GM23338 (cell line): ENCODE measurements at regions not wholly inside any gene's neighbourhood (a gene's known extent, or its start where the extent isn't known, plus 50 kb on each side); places are given as distances from the start of the nearest gene placed in this dataset.

ENCODE experiments used
- CTCF ChIP-seq, 2 experiments: fragments of 200-600 bp in 1 of 2; sonication (generic) in 1 of 2; conservative IDR thresholded peaks; 2 replicates each; pipeline versions ENCODE4 v1.5.1 to v1.6.1; 2016 to 2017; ENCODE audit warnings: antibody characterized with exemption in 2 of 2, low read depth in 2 of 2, mild to moderate bottlenecking in 2 of 2, moderate library complexity in 1 of 2
- EZH2 ChIP-seq: fragments of 200-600 bp; sonication (generic); IDR thresholded peaks from one replicate; pipeline ENCODE4 v1.8.0; 2017; ENCODE audit warnings: antibody characterized with exemption, mild to moderate bottlenecking, low read depth; ENCODE audit not compliant: unreplicated experiment
- EZH2phosphoT487 ChIP-seq: fragments of 200-600 bp; sonication (generic); IDR thresholded peaks from one replicate; pipeline ENCODE4 v1.8.1; 2018; ENCODE audit warnings: antibody characterized with exemption; ENCODE audit not compliant: unreplicated experiment
- NANOG ChIP-seq: IDR thresholded peaks from 2 replicates; pipeline ENCODE4 v1.6.1; 2016; ENCODE audit warnings: antibody characterized with exemption, borderline replicate concordance
- POLR2AphosphoS5 ChIP-seq: IDR thresholded peaks from 2 replicates; pipeline ENCODE4 v1.6.1; 2016; ENCODE audit warnings: antibody characterized with exemption, low read depth
- REST ChIP-seq: IDR thresholded peaks from one replicate; pipeline ENCODE4 v1.6.1; 2018; ENCODE audit warnings: antibody characterized with exemption; ENCODE audit not compliant: unreplicated experiment
- STAT1 ChIP-seq: IDR thresholded peaks from one replicate; pipeline ENCODE4 v1.6.1; 2016; ENCODE audit warnings: antibody characterized with exemption; ENCODE audit not compliant: unreplicated experiment
- ZNF114 ChIP-seq: fragments of 250-450 bp; sonication (Bioruptor Pico); IDR thresholded peaks from 2 replicates; pipeline ENCODE4 v1.5.0; 2020; ENCODE audit warnings: mild to moderate bottlenecking, moderate library complexity
- ZNF462 ChIP-seq: fragments of 250-450 bp; sonication (Bioruptor Pico); IDR thresholded peaks from 2 replicates; pipeline ENCODE4 v1.5.0; 2020; ENCODE audit warnings: mild to moderate bottlenecking, moderate library complexity

- no peak for TF ChIP-seq CTCF (conservative IDR thresholded peaks at IDR 0.05; ENCODE audit: low read depth in 2 of 2)
- peak; percentile 72 for TF ChIP-seq NANOG
- TF ChIP-seq POLR2AphosphoS5, result no peak
- TF ChIP-seq REST, result no peak
- TF ChIP-seq EZH2, result no peak
- no peak for TF ChIP-seq EZH2phosphoT487
- TF ChIP-seq ZNF462 (CRISPR knock-in tag), result no peak
- TF ChIP-seq ZNF114 (CRISPR knock-in tag), result no peak
- no peak for TF ChIP-seq STAT1
Observed at GRCh38 chr18:68221111-68221724, 493.7 kb downstream of the TMX3 start.
